ENCODE measurements at regions not wholly inside any gene's neighbourhood (a gene's known extent, or its start where the extent isn't known, plus 50 kb on each side); places are given as distances from the start of the nearest gene placed in this dataset.

DNA sequence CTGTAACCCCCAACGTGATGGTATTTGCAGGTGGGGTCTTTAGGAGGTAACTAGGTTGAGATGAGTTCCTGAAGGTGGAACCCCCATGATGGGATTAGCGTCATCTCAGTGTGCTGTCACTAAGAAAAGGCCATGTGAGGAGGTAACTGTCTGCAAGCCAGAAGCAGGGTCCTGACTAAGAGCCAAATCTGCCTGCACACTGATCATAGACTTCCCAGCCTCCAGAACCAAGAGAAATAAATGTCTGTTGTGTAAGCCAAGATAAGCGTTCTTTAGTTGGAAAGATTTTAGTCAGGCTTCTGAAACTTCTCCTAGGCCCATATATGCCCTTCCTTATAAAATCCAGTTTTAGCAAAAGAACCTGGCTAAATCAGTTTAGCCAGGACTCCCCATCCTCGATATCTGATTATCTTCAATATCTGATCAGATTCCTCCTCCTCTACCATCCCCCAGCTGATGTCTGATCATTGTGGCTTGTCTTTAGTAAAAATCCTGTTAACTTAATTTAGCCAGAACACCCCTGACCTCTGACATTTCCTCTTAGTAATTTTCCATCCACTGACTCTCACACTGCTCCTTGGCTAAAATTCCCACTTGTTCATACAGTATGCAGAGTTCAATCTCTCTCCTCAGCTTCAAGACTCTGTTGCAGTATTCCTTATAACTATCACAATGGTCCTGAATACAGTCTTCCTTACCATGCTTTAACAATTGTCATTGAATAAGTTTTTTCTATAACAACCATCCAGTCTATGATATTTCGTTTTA lies 835.4 kb upstream of the PHF14 start:
- Histone ChIP-seq H3K27ac (ENCODE audit: extremely low read depth, low read depth, low read length) (no peak overlapping the region), H3K9me3 (ENCODE audit: control insufficient read depth, insufficient read depth, low read depth, low read length) (no peaks in the 10 kb centered on the region), H3K36me3 (ENCODE audit: control insufficient read depth in 2 of 2, insufficient read depth in 1 of 2, low read length in 2 of 2) (no peaks in the 10 kb centered on the region), H3K4me1 (ENCODE audit: control insufficient read depth, insufficient read depth, low read length) (no peaks in the 10 kb centered on the region), H3K4me3 (ENCODE audit: low read depth, low read length) (no peak overlapping the region)
- TF ChIP-seq ZSCAN16 (tag by site-specific recombination; IDR thresholded peaks at IDR 0.05) = no peak
- TF ChIP-seq, protein P1, sequence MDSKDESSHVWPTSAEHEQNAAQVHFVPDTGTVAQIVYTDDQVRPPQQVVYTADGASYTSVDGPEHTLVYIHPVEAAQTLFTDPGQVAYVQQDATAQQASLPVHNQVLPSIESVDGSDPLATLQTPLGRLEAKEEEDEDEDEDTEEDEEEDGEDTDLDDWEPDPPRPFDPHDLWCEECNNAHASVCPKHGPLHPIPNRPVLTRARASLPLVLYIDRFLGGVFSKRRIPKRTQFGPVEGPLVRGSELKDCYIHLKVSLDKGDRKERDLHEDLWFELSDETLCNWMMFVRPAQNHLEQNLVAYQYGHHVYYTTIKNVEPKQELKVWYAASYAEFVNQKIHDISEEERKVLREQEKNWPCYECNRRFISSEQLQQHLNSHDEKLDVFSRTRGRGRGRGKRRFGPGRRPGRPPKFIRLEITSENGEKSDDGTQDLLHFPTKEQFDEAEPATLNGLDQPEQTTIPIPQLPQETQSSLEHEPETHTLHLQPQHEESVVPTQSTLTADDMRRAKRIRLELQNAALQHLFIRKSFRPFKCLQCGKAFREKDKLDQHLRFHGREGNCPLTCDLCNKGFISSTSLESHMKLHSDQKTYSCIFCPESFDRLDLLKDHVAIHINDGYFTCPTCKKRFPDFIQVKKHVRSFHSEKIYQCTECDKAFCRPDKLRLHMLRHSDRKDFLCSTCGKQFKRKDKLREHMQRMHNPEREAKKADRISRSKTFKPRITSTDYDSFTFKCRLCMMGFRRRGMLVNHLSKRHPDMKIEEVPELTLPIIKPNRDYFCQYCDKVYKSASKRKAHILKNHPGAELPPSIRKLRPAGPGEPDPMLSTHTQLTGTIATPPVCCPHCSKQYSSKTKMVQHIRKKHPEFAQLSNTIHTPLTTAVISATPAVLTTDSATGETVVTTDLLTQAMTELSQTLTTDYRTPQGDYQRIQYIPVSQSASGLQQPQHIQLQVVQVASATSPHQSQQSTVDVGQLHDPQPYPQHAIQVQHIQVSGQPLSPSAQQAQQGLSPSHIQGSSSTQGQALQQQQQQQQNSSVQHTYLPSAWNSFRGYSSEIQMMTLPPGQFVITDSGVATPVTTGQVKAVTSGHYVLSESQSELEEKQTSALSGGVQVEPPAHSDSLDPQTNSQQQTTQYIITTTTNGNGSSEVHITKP (tag by site-specific recombination; IDR thresholded peaks at IDR 0.05) = no peak
- no peak for TF ChIP-seq ZNF654 (tag by site-specific recombination; IDR thresholded peaks at IDR 0.05; ENCODE audit: low read depth)
- TF ChIP-seq, protein P2, sequence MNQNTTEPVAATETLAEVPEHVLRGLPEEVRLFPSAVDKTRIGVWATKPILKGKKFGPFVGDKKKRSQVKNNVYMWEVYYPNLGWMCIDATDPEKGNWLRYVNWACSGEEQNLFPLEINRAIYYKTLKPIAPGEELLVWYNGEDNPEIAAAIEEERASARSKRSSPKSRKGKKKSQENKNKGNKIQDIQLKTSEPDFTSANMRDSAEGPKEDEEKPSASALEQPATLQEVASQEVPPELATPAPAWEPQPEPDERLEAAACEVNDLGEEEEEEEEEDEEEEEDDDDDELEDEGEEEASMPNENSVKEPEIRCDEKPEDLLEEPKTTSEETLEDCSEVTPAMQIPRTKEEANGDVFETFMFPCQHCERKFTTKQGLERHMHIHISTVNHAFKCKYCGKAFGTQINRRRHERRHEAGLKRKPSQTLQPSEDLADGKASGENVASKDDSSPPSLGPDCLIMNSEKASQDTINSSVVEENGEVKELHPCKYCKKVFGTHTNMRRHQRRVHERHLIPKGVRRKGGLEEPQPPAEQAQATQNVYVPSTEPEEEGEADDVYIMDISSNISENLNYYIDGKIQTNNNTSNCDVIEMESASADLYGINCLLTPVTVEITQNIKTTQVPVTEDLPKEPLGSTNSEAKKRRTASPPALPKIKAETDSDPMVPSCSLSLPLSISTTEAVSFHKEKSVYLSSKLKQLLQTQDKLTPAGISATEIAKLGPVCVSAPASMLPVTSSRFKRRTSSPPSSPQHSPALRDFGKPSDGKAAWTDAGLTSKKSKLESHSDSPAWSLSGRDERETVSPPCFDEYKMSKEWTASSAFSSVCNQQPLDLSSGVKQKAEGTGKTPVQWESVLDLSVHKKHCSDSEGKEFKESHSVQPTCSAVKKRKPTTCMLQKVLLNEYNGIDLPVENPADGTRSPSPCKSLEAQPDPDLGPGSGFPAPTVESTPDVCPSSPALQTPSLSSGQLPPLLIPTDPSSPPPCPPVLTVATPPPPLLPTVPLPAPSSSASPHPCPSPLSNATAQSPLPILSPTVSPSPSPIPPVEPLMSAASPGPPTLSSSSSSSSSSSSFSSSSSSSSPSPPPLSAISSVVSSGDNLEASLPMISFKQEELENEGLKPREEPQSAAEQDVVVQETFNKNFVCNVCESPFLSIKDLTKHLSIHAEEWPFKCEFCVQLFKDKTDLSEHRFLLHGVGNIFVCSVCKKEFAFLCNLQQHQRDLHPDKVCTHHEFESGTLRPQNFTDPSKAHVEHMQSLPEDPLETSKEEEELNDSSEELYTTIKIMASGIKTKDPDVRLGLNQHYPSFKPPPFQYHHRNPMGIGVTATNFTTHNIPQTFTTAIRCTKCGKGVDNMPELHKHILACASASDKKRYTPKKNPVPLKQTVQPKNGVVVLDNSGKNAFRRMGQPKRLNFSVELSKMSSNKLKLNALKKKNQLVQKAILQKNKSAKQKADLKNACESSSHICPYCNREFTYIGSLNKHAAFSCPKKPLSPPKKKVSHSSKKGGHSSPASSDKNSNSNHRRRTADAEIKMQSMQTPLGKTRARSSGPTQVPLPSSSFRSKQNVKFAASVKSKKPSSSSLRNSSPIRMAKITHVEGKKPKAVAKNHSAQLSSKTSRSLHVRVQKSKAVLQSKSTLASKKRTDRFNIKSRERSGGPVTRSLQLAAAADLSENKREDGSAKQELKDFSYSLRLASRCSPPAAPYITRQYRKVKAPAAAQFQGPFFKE (tag by site-specific recombination; IDR thresholded peaks at IDR 0.05; ENCODE audit: borderline replicate concordance) = no peak
- TF ChIP-seq ZNF677 (tag by site-specific recombination; IDR thresholded peaks at IDR 0.05) = no peak
- no peak for TF ChIP-seq SCRT2 (tag by site-specific recombination; IDR thresholded peaks at IDR 0.05)
- ChIA-PET CTCF (no interaction called here), POLR2A (no interaction called here)

DNA sequence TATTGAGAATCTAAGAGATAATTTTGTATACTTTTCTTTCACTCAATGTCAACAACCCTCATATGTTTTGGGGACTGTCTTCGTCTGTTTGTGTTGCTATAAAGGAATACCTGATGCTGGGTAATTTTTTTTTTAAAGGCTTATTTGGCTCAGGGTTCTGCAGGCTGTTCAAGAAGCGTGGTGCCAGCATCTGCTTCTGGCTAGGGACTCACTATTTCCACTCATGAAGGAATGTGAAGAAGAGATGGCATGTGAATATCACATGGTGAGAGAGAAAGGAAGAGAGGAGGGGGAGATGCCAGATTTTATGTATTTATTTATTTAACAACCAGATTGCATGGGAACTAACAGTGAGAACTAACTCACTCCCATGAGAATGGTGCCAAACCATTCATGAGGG lies 827.4 kb upstream of the PHF14 start:
- POLR2A ChIA-PET = no interaction called here
- CTCF ChIA-PET = no interaction called here
- H3K27ac ChIP-seq (ENCODE audit: extremely low read depth, low read depth, low read length) = no peak overlapping the region
- H3K9me3 ChIP-seq (ENCODE audit: control insufficient read depth, insufficient read depth, low read depth, low read length) = no peaks in the 10 kb centered on the region
- no peaks in the 10 kb centered on the region for H3K36me3 ChIP-seq (ENCODE audit: control insufficient read depth in 2 of 2, insufficient read depth in 1 of 2, low read length in 2 of 2)
- H3K4me1 ChIP-seq (ENCODE audit: control insufficient read depth, insufficient read depth, low read length) = no peaks in the 10 kb centered on the region
- H3K4me3 ChIP-seq (ENCODE audit: low read depth, low read length) = no peak overlapping the region
- TF ChIP-seq ZSCAN30 (tag by site-specific recombination; IDR thresholded peaks at IDR 0.05) (no peak), ZNF223 (tag by site-specific recombination; IDR thresholded peaks at IDR 0.05) (no peak), ZNF514 (tag by site-specific recombination; IDR thresholded peaks at IDR 0.05) (no peak), ZSCAN23 (tag by site-specific recombination; IDR thresholded peaks at IDR 0.05) (no peak), ZNF433 (tag by site-specific recombination; IDR thresholded peaks at IDR 0.05; ENCODE audit: low read depth) (no peak), EGR2 (tag by site-specific recombination; IDR thresholded peaks at IDR 0.05; ENCODE audit: low read depth) (no peak), KLF16 (tag by site-specific recombination; IDR thresholded peaks at IDR 0.05) (no peak), ZNF830 (tag by site-specific recombination; IDR thresholded peaks at IDR 0.05; ENCODE audit: low read depth) (no peak), ZNF548 (tag by site-specific recombination; IDR thresholded peaks at IDR 0.05) (no peak), ZFP41 (tag by site-specific recombination; IDR thresholded peaks at IDR 0.05; ENCODE audit: borderline replicate concordance) (no peak), ZNF121 (tag by site-specific recombination; IDR thresholded peaks at IDR 0.05) (no peak)
- TF ChIP-seq, protein P3, sequence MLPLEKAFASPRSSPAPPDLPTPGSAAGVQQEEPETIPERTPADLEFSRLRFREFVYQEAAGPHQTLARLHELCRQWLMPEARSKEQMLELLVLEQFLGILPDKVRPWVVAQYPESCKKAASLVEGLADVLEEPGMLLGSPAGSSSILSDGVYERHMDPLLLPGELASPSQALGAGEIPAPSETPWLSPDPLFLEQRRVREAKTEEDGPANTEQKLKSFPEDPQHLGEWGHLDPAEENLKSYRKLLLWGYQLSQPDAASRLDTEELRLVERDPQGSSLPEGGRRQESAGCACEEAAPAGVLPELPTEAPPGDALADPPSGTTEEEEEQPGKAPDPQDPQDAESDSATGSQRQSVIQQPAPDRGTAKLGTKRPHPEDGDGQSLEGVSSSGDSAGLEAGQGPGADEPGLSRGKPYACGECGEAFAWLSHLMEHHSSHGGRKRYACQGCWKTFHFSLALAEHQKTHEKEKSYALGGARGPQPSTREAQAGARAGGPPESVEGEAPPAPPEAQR (tag by site-specific recombination; IDR thresholded peaks at IDR 0.05) = no peak
- TF ChIP-seq, protein P4, sequence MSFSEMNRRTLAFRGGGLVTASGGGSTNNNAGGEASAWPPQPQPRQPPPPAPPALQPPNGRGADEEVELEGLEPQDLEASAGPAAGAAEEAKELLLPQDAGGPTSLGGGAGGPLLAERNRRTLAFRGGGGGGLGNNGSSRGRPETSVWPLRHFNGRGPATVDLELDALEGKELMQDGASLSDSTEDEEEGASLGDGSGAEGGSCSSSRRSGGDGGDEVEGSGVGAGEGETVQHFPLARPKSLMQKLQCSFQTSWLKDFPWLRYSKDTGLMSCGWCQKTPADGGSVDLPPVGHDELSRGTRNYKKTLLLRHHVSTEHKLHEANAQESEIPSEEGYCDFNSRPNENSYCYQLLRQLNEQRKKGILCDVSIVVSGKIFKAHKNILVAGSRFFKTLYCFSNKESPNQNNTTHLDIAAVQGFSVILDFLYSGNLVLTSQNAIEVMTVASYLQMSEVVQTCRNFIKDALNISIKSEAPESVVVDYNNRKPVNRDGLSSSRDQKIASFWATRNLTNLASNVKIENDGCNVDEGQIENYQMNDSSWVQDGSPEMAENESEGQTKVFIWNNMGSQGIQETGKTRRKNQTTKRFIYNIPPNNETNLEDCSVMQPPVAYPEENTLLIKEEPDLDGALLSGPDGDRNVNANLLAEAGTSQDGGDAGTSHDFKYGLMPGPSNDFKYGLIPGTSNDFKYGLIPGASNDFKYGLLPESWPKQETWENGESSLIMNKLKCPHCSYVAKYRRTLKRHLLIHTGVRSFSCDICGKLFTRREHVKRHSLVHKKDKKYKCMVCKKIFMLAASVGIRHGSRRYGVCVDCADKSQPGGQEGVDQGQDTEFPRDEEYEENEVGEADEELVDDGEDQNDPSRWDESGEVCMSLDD (tag by site-specific recombination; IDR thresholded peaks at IDR 0.05) = no peak
- TF ChIP-seq, protein P5, sequence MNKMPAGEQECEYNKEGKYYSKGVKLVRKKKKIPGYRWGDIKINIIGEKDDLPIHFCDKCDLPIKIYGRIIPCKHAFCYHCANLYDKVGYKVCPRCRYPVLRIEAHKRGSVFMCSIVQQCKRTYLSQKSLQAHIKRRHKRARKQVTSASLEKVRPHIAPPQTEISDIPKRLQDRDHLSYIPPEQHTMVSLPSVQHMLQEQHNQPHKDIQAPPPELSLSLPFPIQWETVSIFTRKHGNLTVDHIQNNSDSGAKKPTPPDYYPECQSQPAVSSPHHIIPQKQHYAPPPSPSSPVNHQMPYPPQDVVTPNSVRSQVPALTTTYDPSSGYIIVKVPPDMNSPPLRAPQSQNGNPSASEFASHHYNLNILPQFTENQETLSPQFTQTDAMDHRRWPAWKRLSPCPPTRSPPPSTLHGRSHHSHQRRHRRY (tag by site-specific recombination; IDR thresholded peaks at IDR 0.05) = no peak

Measured in HEK293 (cell line).